DOHH2 (cell line): ENCODE measurements at regions not wholly inside any gene's neighbourhood (a gene's known extent, or its start where the extent isn't known, plus 50 kb on each side); places are given as distances from the start of the nearest gene placed in this dataset.
"Not testable (repeated sequence)": the region's sequence is repeated elsewhere in the genome, so short reads cannot be mapped to it uniquely, and the experiment has no call there.

Source experiments
- EZH2phosphoT487 ChIP-seq: fragments of 200-600 bp; sonication (generic); IDR thresholded peaks from 2 replicates; pipeline ENCODE4 v1.6.1; 2017; ENCODE audit warnings: borderline replicate concordance, mild to moderate bottlenecking, antibody characterized with exemption, low read length, moderate library complexity, mixed read lengths
- TF ChIP-seq, protein P1 (sequence below): fragments of 200-600 bp; sonication (generic); IDR thresholded peaks from one replicate; pipeline ENCODE4 v1.5.1; 2014; ENCODE audit warnings: antibody characterized with exemption, mild to moderate bottlenecking, low read depth, low read length; ENCODE audit not compliant: poor library complexity, severe bottlenecking

DNA sequence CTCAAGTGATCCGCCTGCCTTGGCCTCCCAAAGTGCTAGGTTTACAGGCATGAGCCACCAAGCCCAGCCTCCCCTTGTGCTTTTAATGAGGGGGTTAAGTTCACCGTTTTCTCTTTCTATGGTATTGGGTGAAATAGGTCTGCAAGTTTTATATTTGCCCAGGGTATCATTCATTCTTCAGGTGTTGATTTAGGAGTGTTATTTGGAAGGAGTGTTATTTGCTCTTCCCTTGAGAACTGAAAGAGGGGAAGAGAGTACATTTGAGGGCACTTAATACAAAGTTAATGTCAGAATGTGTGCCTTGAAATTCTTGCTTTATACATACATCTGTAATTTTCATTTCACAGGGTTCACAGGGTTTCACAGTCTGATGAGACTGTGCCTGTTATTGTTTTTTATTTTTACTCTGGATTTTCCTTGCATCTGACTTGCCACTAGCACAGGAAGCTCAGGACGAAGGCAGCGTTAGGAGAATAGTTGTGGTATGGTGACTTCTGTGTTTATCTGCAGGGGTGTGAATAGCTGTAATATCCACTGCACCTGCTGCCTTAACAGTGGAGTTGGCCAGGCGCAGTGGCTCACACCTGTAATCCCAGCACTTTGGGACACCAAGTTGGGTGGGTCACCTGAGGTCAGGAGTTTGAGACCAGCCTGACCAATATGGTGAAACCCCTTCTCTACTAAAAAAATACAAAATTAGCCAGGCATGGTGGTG, 108.3 kb upstream of the CRYM start:
- TF ChIP-seq, protein P1, sequence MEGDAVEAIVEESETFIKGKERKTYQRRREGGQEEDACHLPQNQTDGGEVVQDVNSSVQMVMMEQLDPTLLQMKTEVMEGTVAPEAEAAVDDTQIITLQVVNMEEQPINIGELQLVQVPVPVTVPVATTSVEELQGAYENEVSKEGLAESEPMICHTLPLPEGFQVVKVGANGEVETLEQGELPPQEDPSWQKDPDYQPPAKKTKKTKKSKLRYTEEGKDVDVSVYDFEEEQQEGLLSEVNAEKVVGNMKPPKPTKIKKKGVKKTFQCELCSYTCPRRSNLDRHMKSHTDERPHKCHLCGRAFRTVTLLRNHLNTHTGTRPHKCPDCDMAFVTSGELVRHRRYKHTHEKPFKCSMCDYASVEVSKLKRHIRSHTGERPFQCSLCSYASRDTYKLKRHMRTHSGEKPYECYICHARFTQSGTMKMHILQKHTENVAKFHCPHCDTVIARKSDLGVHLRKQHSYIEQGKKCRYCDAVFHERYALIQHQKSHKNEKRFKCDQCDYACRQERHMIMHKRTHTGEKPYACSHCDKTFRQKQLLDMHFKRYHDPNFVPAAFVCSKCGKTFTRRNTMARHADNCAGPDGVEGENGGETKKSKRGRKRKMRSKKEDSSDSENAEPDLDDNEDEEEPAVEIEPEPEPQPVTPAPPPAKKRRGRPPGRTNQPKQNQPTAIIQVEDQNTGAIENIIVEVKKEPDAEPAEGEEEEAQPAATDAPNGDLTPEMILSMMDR: not testable (repeated sequence)
- TF ChIP-seq EZH2phosphoT487: not testable (repeated sequence)
